Calu3 (cell line): ENCODE measurements at regions not wholly inside any gene's neighbourhood (a gene's known extent, or its start where the extent isn't known, plus 50 kb on each side); places are given as distances from the start of the nearest gene placed in this dataset.
"Not testable (repeated sequence)": the region's sequence is repeated elsewhere in the genome, so short reads cannot be mapped to it uniquely, and the experiment has no call there.

Source experiments
- BruUV-seq: library from RNA; stranded (reverse); fragments of 400-500 nt; replicated peaks from 2 replicates; lab custom pipeline; 2021; lab: Mats Ljungman, UMichigan
- CTCF ChIA-PET: fragments of 300-600 bp; sonication (Branson Sonifier 250); formaldehyde crosslinking; loops from one replicate; lab custom pipeline; 2022; ENCODE audit warnings: antibody characterized with exemption; lab: Charles Lee
- DNase-seq: peaks from one replicate; pipeline ENCODE4 v3.0.0; 2022
- H3K27ac Mint-ChIP-seq: one replicate; pipeline ENCODE4 v1.8.0; 2022; ENCODE audit warnings: mixed read lengths; ENCODE audit not compliant: unreplicated experiment
- H3K27me3 Mint-ChIP-seq: one replicate; pipeline ENCODE4 v1.8.0; 2022; ENCODE audit warnings: mixed read lengths; ENCODE audit not compliant: unreplicated experiment
- H3K36me3 Mint-ChIP-seq: one replicate; pipeline ENCODE4 v1.8.0; 2022; ENCODE audit warnings: mild to moderate bottlenecking, moderate library complexity, mixed read lengths; ENCODE audit not compliant: insufficient read depth, unreplicated experiment
- H3K4me1 Mint-ChIP-seq: one replicate; pipeline ENCODE4 v1.8.0; 2022; ENCODE audit warnings: mild to moderate bottlenecking, low read depth, mixed read lengths; ENCODE audit not compliant: unreplicated experiment
- H3K4me3 Mint-ChIP-seq: one replicate; pipeline ENCODE4 v1.8.0; 2022; ENCODE audit warnings: mild to moderate bottlenecking, low read depth, moderate library complexity, mixed read lengths; ENCODE audit not compliant: unreplicated experiment
- H3K9me3 Mint-ChIP-seq: one replicate; pipeline ENCODE4 v1.8.0; 2022; ENCODE audit warnings: low read depth, mixed read lengths; ENCODE audit not compliant: unreplicated experiment
- CTCF ChIP-seq: fragments of 200-600 bp; IDR thresholded peaks from one replicate; pipeline ENCODE4 v1.8.0; 2022; ENCODE audit warnings: antibody characterized with exemption; ENCODE audit not compliant: unreplicated experiment
- intact Hi-C: fragments of 100-400 bp; cut with micrococcal nuclease; formaldehyde crosslinking; loops from one replicate; pipeline ENCODE4 v1.10.0; 2022; ENCODE audit not compliant: unreplicated experiment

GRCh38 chr7:32779167-32779566 lies 112.4 kb downstream of the KBTBD2 start:
- Mint-ChIP-seq H3K9me3 (peaks cover 6% of the 10 kb centered on the region), H3K36me3 (no peaks in the 10 kb centered on the region), H3K27ac (no peak overlapping the region), H3K4me3 (no peak overlapping the region), H3K27me3 (no peaks in the 10 kb centered on the region), H3K4me1 (peaks cover 15% of the 10 kb centered on the region)
- CTCF ChIA-PET = no interaction called here
- BruUV-seq = no TSS peak
- no peak for TF ChIP-seq CTCF
- no peak for DNase-seq
- intact Hi-C loops = no loop called here

DNA sequence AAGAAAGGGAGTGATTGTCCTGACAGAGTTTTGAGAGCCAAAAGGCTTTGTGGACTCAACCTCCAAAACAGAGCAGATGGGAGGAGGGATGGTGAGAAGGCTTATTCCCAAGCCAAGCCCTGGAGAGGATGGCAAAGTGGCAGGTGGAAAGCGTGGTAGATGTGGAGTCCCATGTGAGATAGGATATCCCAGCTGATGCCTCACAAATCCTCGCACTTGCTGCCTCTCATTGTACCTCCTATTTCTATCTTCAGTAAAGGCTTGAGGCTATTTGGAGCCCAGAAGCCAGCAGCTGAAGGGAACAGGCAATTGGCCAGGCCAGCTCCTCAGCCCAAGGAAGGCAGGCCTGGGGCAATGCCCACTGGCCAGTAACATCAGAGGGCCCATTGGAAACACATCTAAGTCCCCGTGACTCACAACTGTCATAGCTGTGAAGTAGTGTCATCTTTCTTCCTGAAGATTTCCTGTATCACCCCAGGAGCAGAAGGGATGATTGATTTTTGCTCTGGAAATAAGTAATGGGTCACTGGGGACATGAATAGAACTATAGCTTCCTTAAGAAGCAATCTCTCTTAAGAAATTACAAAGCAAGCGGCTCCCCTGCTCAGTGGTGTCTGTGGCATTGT lies 114.4 kb downstream of the KBTBD2 start:
- DNase-seq, H3K27me3 Mint-ChIP-seq, intact Hi-C loops, CTCF ChIA-PET, BruUV-seq, H3K4me3 Mint-ChIP-seq, H3K27ac Mint-ChIP-seq, H3K9me3 Mint-ChIP-seq, H3K36me3 Mint-ChIP-seq: not testable (repeated sequence)
- H3K4me1 Mint-ChIP-seq = peaks cover 15% of the 10 kb centered on the region

- H3K9me3 Mint-ChIP-seq, H3K27ac Mint-ChIP-seq, BruUV-seq, DNase-seq, H3K27me3 Mint-ChIP-seq, H3K36me3 Mint-ChIP-seq, H3K4me3 Mint-ChIP-seq, CTCF ChIA-PET, intact Hi-C loops: not testable (repeated sequence)
- H3K4me1 Mint-ChIP-seq = peaks cover 15% of the 10 kb centered on the region
Measured at GRCh38 chr7:32776318-32776717, 115.2 kb downstream of the KBTBD2 start.

DNA sequence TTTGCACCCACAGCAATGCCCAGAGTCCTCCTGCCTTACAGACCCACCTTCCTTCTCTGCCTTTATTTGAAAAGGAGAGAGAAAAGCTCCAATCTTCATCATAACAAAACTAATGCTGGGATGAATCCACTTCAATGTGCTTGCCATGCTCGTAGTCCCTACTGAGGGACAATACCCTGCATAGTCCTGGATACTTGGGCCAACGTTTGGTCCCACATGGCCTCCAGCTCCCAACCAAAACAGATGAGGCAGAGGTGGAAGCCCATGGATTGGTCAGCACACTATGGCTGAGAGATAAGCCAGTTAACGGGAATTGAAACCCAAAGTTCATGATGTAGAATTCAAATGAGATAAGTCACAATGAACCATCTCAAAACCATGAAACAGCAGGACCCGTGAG lies 115.8 kb downstream of the KBTBD2 start:
- H3K27me3 Mint-ChIP-seq, DNase-seq, H3K36me3 Mint-ChIP-seq, intact Hi-C loops, H3K27ac Mint-ChIP-seq, CTCF ChIA-PET, H3K9me3 Mint-ChIP-seq, BruUV-seq, H3K4me3 Mint-ChIP-seq: not testable (repeated sequence)
- peaks cover 15% of the 10 kb centered on the region for H3K4me1 Mint-ChIP-seq

GRCh38 chr7:32774541-32774951 lies 117.0 kb downstream of the KBTBD2 start:
- no peak overlapping the region for H3K4me3 Mint-ChIP-seq
- no peak for TF ChIP-seq CTCF
- H3K27ac Mint-ChIP-seq = no peak overlapping the region
- intact Hi-C loops = no loop called here
- H3K9me3 Mint-ChIP-seq = peaks cover 5% of the 10 kb centered on the region
- no peaks in the 10 kb centered on the region for H3K36me3 Mint-ChIP-seq
- no peak for DNase-seq
- CTCF ChIA-PET = no interaction called here
- no peaks in the 10 kb centered on the region for H3K27me3 Mint-ChIP-seq
- H3K4me1 Mint-ChIP-seq = peaks cover 8% of the 10 kb centered on the region
- no TSS peak for BruUV-seq

DNA sequence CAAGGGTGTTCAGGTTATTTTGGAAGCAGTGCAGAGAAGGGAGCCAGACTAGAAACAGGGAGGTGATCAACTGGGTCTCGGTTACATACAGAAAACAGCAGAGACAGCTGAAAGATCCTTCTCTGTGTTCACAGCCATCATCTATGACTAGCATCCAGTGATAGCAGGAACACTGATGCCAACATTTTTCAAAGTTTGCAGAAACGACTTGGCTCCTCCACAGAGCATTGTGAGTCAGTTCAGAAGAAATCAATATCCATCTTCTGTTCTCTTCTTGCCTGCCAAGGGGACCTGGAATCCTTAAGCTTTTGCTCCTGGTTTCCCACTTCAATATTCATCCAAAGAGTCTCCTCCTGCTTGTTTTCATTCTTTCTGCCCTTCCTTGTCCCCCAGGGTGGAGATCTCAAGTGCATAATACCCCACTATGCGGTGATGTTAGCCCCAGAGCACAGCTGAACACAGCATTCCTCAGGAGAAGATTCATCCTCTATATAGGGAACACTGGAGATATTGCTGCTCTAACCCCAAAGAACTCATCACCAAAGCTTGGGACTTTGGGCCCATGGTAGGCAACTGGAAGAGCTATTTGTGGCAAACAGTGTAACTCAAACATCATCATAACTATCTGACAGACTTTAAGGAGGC lies 122.6 kb downstream of the KBTBD2 start:
- H3K27ac Mint-ChIP-seq, DNase-seq, H3K4me3 Mint-ChIP-seq, BruUV-seq, H3K27me3 Mint-ChIP-seq, H3K36me3 Mint-ChIP-seq, CTCF ChIA-PET, H3K4me1 Mint-ChIP-seq: not testable (repeated sequence)
- intact Hi-C loops = loop anchor here (10.0 kb wide), 1 partner anchor 286 kb away; no protein-coding TSS in a partner anchor
- H3K9me3 Mint-ChIP-seq = peaks cover 14% of the 10 kb centered on the region

DNA sequence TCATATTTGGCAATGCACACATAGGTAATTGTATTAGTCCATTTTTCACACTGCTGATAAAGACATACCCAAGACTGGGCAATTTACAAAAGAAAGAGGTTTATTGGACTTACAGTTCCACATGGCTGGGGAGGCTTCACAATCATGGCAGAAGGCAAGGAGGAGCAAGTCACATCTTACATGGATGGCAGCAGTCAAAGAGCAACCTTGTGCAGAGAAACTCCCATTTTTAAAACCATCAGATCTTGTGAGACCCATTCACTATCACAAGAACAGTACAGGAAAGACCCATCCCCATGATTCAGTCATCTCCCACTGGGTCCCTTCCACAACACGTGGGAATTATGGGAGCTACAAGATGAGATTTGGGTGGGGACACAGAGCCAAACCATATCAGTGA lies 123.2 kb downstream of the KBTBD2 start:
- H3K4me3 Mint-ChIP-seq, BruUV-seq, H3K27ac Mint-ChIP-seq, H3K4me1 Mint-ChIP-seq, CTCF ChIA-PET, H3K36me3 Mint-ChIP-seq, DNase-seq, H3K27me3 Mint-ChIP-seq: not testable (repeated sequence)
- peaks cover 14% of the 10 kb centered on the region for H3K9me3 Mint-ChIP-seq
- intact Hi-C loops = loop anchor here (10.0 kb wide), 1 partner anchor 286 kb away; no protein-coding TSS in a partner anchor
